ENCODE measurements at regions not wholly inside any gene's neighbourhood (a gene's known extent, or its start where the extent isn't known, plus 50 kb on each side); places are given as distances from the start of the nearest gene placed in this dataset.

- TF ChIP-seq, protein P1, sequence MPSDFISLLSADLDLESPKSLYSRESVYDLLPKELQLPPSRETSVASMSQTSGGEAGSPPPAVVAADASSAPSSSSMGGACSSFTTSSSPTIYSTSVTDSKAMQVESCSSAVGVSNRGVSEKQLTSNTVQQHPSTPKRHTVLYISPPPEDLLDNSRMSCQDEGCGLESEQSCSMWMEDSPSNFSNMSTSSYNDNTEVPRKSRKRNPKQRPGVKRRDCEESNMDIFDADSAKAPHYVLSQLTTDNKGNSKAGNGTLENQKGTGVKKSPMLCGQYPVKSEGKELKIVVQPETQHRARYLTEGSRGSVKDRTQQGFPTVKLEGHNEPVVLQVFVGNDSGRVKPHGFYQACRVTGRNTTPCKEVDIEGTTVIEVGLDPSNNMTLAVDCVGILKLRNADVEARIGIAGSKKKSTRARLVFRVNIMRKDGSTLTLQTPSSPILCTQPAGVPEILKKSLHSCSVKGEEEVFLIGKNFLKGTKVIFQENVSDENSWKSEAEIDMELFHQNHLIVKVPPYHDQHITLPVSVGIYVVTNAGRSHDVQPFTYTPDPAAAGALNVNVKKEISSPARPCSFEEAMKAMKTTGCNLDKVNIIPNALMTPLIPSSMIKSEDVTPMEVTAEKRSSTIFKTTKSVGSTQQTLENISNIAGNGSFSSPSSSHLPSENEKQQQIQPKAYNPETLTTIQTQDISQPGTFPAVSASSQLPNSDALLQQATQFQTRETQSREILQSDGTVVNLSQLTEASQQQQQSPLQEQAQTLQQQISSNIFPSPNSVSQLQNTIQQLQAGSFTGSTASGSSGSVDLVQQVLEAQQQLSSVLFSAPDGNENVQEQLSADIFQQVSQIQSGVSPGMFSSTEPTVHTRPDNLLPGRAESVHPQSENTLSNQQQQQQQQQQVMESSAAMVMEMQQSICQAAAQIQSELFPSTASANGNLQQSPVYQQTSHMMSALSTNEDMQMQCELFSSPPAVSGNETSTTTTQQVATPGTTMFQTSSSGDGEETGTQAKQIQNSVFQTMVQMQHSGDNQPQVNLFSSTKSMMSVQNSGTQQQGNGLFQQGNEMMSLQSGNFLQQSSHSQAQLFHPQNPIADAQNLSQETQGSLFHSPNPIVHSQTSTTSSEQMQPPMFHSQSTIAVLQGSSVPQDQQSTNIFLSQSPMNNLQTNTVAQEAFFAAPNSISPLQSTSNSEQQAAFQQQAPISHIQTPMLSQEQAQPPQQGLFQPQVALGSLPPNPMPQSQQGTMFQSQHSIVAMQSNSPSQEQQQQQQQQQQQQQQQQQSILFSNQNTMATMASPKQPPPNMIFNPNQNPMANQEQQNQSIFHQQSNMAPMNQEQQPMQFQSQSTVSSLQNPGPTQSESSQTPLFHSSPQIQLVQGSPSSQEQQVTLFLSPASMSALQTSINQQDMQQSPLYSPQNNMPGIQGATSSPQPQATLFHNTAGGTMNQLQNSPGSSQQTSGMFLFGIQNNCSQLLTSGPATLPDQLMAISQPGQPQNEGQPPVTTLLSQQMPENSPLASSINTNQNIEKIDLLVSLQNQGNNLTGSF (CRISPR knock-in tag; IDR thresholded peaks at IDR 0.05), result no peak
- TF ChIP-seq, protein P2, sequence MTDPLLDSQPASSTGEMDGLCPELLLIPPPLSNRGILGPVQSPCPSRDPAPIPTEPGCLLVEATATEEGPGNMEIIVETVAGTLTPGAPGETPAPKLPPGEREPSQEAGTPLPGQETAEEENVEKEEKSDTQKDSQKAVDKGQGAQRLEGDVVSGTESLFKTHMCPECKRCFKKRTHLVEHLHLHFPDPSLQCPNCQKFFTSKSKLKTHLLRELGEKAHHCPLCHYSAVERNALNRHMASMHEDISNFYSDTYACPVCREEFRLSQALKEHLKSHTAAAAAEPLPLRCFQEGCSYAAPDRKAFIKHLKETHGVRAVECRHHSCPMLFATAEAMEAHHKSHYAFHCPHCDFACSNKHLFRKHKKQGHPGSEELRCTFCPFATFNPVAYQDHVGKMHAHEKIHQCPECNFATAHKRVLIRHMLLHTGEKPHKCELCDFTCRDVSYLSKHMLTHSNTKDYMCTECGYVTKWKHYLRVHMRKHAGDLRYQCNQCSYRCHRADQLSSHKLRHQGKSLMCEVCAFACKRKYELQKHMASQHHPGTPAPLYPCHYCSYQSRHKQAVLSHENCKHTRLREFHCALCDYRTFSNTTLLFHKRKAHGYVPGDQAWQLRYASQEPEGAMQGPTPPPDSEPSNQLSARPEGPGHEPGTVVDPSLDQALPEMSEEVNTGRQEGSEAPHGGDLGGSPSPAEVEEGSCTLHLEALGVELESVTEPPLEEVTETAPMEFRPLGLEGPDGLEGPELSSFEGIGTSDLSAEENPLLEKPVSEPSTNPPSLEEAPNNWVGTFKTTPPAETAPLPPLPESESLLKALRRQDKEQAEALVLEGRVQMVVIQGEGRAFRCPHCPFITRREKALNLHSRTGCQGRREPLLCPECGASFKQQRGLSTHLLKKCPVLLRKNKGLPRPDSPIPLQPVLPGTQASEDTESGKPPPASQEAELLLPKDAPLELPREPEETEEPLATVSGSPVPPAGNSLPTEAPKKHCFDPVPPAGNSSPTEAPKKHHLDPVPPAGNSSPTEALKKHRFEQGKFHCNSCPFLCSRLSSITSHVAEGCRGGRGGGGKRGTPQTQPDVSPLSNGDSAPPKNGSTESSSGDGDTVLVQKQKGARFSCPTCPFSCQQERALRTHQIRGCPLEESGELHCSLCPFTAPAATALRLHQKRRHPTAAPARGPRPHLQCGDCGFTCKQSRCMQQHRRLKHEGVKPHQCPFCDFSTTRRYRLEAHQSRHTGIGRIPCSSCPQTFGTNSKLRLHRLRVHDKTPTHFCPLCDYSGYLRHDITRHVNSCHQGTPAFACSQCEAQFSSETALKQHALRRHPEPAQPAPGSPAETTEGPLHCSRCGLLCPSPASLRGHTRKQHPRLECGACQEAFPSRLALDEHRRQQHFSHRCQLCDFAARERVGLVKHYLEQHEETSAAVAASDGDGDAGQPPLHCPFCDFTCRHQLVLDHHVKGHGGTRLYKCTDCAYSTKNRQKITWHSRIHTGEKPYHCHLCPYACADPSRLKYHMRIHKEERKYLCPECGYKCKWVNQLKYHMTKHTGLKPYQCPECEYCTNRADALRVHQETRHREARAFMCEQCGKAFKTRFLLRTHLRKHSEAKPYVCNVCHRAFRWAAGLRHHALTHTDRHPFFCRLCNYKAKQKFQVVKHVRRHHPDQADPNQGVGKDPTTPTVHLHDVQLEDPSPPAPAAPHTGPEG (CRISPR knock-in tag; IDR thresholded peaks at IDR 0.05), result no peak
- no peak for TF ChIP-seq ARHGAP35 (CRISPR knock-in tag; IDR thresholded peaks at IDR 0.05; ENCODE audit: borderline replicate concordance)
- TF ChIP-seq POLR2AphosphoS5 (IDR thresholded peaks at IDR 0.05; ENCODE audit: low read depth, low read length), result no peak
Measured at GRCh38 chr18:34330308-34330707, 105.6 kb upstream of the NOL4 start.
